ENCODE measurements at regions not wholly inside any gene's neighbourhood (a gene's known extent, or its start where the extent isn't known, plus 50 kb on each side); places are given as distances from the start of the nearest gene placed in this dataset.

GRCh38 chr2:173456960-173457359 is 102.3 kb downstream of the CDCA7 start:
- Histone ChIP-seq H3K27me3 (peaks cover 18% of the 10 kb centered on the region), H3K4me3 (no peak overlapping the region), H3K27ac (no peak overlapping the region), H3K4me1 (no peaks in the 10 kb centered on the region), H3K9me3 (no peaks in the 10 kb centered on the region), H3K36me3 (no peaks in the 10 kb centered on the region)
- no peak for TF ChIP-seq CTCF (IDR thresholded peaks at IDR 0.05)
- no peak for TF ChIP-seq POLR2AphosphoS5 (IDR thresholded peaks at IDR 0.05)
- no peak for TF ChIP-seq EP300 (IDR thresholded peaks at IDR 0.05)
- TF ChIP-seq POLR2A (IDR thresholded peaks at IDR 0.05), result no peak
- ATAC-seq, result no peak
- 89 to 100% methylated on average over 8 to 10 of the region's 10 CpGs for WGBS, 2 donors (ENCODE audit: low coverage in 1 of 2)

- H3K36me3 ChIP-seq, result no peaks in the 10 kb centered on the region
- no peaks in the 10 kb centered on the region for H3K4me1 ChIP-seq
- no peak overlapping the region for H3K27ac ChIP-seq
- H3K4me3 ChIP-seq, result no peak overlapping the region
- TF ChIP-seq CTCF (IDR thresholded peaks at IDR 0.05), result no peak
- TF ChIP-seq POLR2AphosphoS5 (IDR thresholded peaks at IDR 0.05), result no peak
- TF ChIP-seq EP300 (IDR thresholded peaks at IDR 0.05), result no peak
- TF ChIP-seq POLR2A (IDR thresholded peaks at IDR 0.05), result no peak
- 89% methylated on average over 3 to 4 of the region's 7 CpGs for WGBS, 2 donors (ENCODE audit: low coverage in 1 of 2)
- peaks cover 22% of the 10 kb centered on the region for H3K27me3 ChIP-seq
- no peaks in the 10 kb centered on the region for H3K9me3 ChIP-seq
- no peak for ATAC-seq
These were observed 102.7 kb downstream of the CDCA7 start for GRCh38 chr2:173457366-173457765.

- WGBS, 2 donors (ENCODE audit: low coverage in 1 of 2), result 44 to 54% methylated on average over 4 to 5 of the region's 8 CpGs
- TF ChIP-seq EP300 (IDR thresholded peaks at IDR 0.05) (no peak), POLR2AphosphoS5 (IDR thresholded peaks at IDR 0.05) (no peak), POLR2A (IDR thresholded peaks at IDR 0.05) (no peak), CTCF (IDR thresholded peaks at IDR 0.05) (no peak)
- ATAC-seq, result no peak
- Histone ChIP-seq H3K9me3 (no peaks in the 10 kb centered on the region), H3K27ac (no peak overlapping the region), H3K27me3 (peaks cover 27% of the 10 kb centered on the region), H3K36me3 (no peaks in the 10 kb centered on the region), H3K4me3 (no peak overlapping the region), H3K4me1 (no peaks in the 10 kb centered on the region)
These were observed 104.5 kb downstream of the CDCA7 start for GRCh38 chr2:173458991-173459780.

- no peak for ATAC-seq
- Histone ChIP-seq H3K4me3 (no peak overlapping the region), H3K9me3 (no peaks in the 10 kb centered on the region), H3K36me3 (no peaks in the 10 kb centered on the region), H3K4me1 (no peaks in the 10 kb centered on the region), H3K27ac (no peak overlapping the region), H3K27me3 (peaks cover 20% of the 10 kb centered on the region)
- TF ChIP-seq EP300 (IDR thresholded peaks at IDR 0.05) (no peak), CTCF (IDR thresholded peaks at IDR 0.05) (no peak), POLR2AphosphoS5 (IDR thresholded peaks at IDR 0.05) (no peak), POLR2A (IDR thresholded peaks at IDR 0.05) (no peak)
- WGBS, 2 donors (ENCODE audit: low coverage in 1 of 2), result 68 to 78% methylated on average over 7 to 12 of the region's 14 CpGs
These were observed 108.5 kb downstream of the CDCA7 start for GRCh38 chr2:173462892-173463840.

All from gastroesophageal sphincter (tissue), 4 donors.